ENCODE measurements at regions not wholly inside any gene's neighbourhood (a gene's known extent, or its start where the extent isn't known, plus 50 kb on each side); places are given as distances from the start of the nearest gene placed in this dataset.

- no peak overlapping the region for H3K4me3 ChIP-seq
- H3K27ac ChIP-seq: no peak overlapping the region
Measured at GRCh38 chr2:181317511-181317910, 139.7 kb upstream of the ITGA4 start.

- Histone ChIP-seq H3K4me3 (no peak overlapping the region), H3K27ac (no peak overlapping the region)
Measured at GRCh38 chr2:181318504-181319280, 138.5 kb upstream of the ITGA4 start.

GRCh38 chr2:181319286-181319685 lies 137.9 kb upstream of the ITGA4 start:
- Histone ChIP-seq H3K27ac (no peak overlapping the region), H3K4me3 (no peak overlapping the region)

- Histone ChIP-seq H3K4me3 (no peak overlapping the region), H3K27ac (no peak overlapping the region)
Measured at GRCh38 chr2:181320638-181321037, 136.5 kb upstream of the ITGA4 start.

DNA sequence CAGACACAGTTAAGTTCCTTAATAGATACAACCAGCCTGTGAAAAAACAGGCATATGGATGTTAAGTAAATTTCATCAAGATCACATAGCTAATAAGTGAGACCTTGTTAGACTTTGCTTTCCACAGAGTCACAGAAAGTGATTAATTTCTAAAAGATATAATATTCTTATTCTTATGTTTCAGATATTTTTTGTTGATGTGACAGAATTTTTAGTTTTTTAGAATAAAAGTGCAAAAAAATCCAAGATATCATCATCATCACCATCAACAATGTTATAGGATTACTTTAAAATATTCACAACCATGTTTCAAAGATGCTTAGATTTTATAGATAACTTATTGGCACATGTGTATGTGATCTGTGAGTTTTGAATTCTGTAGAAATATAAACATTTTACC lies 132.3 kb upstream of the ITGA4 start:
- Histone ChIP-seq H3K4me3 (no peak overlapping the region), H3K27ac (no peak overlapping the region)

DNA sequence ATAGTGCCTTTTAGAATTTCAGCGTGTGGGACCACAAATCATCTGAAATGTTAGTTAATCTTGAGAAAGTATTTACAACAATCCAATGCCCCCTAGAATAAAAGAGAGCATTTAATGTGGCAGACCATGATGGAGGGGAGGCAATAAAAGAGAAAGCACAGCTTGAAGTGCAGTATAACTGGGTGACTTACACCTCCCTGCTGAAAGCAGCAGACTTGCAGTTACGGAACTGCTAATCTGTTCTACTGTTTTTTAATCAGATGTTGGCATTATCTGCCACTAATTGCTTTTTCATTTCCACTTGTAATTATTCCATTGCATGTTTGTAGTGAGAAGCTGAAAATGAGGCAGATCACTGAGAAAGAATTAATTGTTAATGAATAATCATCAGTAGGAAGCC lies 130.5 kb upstream of the ITGA4 start:
- no peak overlapping the region for H3K4me3 ChIP-seq
- no peak overlapping the region for H3K27ac ChIP-seq

DNA sequence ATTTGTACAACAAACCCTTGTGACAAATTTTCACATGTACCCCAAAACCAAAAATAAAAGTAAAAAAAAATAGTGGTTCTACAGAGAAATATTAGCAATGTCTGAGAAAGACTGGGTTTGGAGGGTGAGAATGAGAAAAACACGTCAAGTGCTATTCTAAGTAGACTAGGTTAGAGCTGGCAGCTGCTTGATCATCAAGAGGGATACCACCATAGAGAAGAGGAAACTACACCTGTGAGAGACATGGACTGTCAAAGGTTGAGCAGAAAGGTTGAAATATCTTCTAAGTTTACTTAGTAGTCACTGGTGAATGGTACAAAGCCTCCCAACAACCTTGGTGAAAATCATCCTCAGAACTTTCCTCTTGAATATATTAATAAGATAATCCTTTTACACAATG lies 126.9 kb upstream of the ITGA4 start:
- Histone ChIP-seq H3K4me3 (no peak overlapping the region), H3K27ac (no peak overlapping the region)

DNA sequence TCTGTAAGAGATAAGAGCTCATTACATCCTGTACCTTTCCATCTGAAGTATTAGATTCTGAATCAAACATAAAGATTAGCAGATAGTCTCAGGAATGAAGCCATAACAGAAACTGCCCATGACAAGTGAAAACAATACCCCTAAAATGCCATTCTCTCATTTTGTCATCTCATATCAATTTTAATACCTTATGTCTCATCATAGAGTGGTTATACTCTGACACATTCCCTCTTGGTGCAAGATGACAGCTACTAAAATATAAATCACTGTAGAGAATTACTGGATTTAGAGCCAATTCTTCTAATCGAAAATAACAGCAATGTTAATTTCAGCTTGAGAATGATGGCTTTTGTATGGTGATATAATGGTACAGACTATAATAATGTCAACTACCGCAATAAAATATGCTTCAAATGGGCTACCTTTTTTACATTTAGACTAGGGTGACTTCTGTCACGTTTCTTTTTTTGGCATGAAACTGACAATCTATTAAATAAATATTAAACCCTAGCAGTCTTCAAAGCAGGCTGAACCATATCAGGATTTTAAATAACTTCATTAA lies 125.1 kb upstream of the ITGA4 start:
- Histone ChIP-seq H3K4me3 (no peak overlapping the region), H3K27ac (no peak overlapping the region)

DNA sequence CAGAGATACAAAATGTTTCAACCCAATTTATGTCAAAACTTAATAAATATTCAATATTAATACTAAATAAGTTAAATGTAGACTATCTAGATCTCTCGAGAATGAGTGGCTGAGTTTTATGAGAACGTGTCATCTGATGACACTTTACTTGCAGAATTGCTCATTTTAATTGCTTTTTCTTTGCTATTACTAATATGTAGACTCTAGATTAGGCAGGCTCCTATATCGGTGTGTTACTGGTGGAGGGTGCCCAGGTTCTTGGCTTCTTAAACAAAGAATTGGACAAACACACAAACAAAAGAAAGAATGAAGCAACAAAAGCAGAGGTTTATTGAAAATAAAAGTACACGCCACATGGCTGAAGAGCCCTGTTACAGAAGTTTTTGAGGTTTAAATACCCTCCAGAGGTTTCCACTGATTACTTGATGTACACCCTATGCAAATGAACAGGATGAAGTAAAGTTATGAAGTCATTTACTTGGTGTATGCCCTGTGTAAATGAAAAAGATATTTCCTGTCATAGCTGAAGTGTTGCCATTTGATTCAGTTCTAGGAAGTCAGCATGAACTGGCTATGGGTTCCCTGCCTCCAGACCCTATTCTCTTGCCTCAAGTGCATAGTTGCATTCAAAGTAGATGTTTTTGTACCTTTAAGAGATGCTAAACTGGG lies 122.9 kb upstream of the ITGA4 start:
- no peak overlapping the region for H3K4me3 ChIP-seq
- H3K27ac ChIP-seq: no peak overlapping the region

GRCh38 chr2:181340891-181341290 lies 116.3 kb upstream of the ITGA4 start:
- Histone ChIP-seq H3K4me3 (no peak overlapping the region), H3K27ac (no peak overlapping the region)

- Histone ChIP-seq H3K27ac (no peak overlapping the region), H3K4me3 (no peak overlapping the region)
Measured at GRCh38 chr2:181341855-181342600, 115.2 kb upstream of the ITGA4 start.

DNA sequence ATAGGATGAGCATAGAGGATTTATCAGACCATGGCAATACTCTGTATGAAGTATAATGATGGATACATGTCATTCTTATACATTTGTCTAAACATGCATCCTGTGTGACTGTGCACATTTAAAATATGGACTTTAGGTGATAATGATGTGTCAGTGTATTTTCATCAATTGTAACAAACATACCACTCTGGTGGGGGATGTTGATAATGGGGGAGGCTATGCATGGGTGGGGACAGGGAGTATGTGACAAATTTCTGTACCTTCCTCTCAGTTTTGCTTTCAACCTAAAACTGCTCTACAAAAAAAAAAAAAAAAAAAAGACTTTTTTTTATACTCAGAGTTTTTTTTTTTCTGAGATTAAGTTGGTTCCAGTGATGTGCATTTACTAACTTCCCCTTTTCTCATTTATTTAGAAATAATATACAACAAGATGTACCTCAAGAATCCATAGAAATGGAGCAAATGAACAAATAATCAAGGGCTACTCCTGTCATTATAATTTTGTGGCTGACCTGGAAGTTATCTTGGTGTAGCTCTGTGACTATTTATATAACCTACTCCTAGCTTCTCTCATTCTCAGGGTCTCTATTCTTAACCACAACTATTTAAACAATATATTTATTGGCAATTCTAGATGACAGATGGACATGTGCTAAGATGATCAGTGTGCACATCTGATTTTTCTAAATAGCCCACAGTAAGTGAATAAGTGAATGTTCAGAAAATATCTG lies 108.9 kb upstream of the ITGA4 start:
- no peak overlapping the region for H3K4me3 ChIP-seq
- no peak overlapping the region for H3K27ac ChIP-seq

DNA sequence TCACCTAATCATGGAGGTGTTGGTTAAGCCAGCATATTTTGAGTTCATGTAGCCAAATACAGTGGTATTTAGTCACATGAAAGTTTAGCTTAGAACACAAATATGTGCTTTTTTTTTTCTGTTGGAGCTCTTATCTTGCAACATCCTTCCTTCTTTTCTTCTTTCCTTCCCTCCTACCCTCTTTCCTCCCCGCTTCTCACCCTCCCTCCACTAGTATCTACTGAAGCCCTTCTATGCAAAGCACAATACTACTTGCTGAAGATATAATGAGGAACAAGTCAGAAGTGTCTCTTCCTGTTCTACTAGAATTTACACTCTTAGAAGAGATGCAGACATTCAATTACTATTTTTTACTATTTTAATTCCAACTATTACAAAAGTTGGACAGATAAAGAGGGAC lies 105.0 kb upstream of the ITGA4 start:
- Histone ChIP-seq H3K27ac (no peak overlapping the region), H3K4me3 (no peak overlapping the region)

DNA sequence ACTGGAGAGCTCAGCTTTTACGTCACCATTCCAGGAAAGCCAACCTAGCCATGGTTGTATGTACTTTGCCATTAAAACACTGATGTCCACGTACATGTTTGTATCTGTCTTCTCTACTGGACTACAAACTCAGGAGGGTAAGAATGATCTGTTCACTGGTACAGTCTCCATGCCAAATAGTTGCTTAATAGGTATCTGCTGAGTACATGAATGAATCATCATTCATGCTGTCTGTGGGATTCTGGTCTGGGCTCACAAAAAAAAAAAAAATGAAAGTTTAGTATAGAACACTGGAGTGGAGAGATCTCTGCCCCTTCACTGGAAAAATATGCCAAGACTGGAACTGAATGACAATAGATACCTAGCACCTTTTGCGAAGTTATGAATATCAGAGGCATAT lies 102.6 kb upstream of the ITGA4 start:
- Histone ChIP-seq H3K27ac (peak overlapping the region in 1 of 21 experiments; percentile 3), H3K4me3 (no peak overlapping the region)

DNA sequence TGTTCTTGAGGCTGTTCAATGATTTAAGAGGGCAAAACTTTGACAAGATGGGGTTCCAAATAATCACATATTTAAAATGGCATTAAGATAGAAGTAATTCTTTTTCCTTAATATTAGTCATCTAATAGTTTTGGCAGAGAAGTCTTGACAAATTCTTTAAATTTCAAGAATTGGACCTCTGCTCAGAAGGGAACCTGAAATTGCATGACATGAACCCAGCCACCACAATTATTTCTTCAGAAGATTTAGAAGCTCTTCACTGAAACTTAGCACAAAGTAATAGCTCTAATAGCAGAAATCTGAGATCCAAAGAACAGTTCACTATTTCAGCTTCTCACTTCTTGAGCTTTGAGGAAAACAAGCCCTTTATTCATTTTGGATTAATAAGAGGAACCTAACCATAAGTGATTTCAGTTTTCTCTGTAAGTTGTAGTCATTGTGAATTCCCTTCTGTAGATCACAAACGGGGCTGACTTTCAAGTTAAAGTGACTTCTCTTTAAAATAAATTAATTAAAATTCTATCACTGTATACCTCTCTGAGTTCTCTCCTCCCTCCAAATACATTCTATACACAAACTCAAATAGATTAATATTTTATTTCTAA lies 100.6 kb upstream of the ITGA4 start:
- H3K4me3 ChIP-seq: no peak overlapping the region
- no peak overlapping the region for H3K27ac ChIP-seq

DNA sequence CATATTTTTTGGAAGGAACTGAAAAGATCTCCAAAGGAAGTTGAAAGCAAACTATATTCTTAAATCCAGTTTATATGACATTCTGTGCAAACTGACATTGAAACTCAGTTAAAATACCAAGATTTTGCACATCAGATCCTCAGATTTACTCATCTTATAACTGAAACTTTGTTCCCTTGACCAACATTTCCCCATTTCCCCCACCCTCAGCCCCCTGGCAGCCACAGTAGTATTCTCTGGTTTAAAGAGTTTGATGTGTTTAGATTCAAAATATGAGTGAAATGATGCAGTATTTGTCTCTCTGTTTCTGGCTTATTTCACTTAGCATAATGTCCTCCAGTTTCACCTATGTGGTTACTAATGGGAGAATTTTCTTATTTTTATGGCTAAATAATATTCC lies 99.2 kb upstream of the ITGA4 start:
- no peak overlapping the region for H3K27ac ChIP-seq
- H3K4me3 ChIP-seq: no peak overlapping the region

DNA sequence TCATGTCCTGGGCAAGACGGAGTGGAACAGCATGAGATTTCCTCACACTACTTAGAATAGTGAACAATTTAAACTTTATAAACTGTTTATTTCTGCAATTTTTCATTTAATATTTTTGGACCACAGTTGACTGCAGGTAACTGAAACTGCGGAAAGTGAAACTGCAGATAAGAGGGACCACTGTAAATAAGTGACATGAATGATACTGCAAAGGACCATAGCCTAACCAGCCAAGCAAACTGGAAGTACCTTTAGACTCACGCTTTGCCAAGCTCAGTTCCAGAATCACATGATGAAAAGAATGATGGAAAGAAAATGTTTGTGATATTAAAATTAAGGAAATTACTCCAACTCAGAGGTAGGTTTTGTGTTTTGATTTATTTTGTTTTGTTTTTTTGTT lies 94.6 kb upstream of the ITGA4 start:
- Histone ChIP-seq H3K4me3 (no peak overlapping the region), H3K27ac (no peak overlapping the region)

GRCh38 chr2:181363164-181363563 lies 94.0 kb upstream of the ITGA4 start:
- Histone ChIP-seq H3K4me3 (no peak overlapping the region), H3K27ac (no peak overlapping the region)

GRCh38 chr2:181364492-181365170 lies 92.6 kb upstream of the ITGA4 start:
- H3K4me3 ChIP-seq: no peak overlapping the region
- no peak overlapping the region for H3K27ac ChIP-seq

All from skin epidermis (tissue), 12 donors.